SW 1271 (cell line): ENCODE measurements at regions not wholly inside any gene's neighbourhood (a gene's known extent, or its start where the extent isn't known, plus 50 kb on each side); places are given as distances from the start of the nearest gene placed in this dataset.
"Not testable (repeated sequence)": the region's sequence is repeated elsewhere in the genome, so short reads cannot be mapped to it uniquely, and the experiment has no call there.

Experiments used
- DNase-seq, 2 experiments: peaks; one replicate each; lab custom pipeline; 2025; lab: John Stamatoyannopoulos, UW

DNA sequence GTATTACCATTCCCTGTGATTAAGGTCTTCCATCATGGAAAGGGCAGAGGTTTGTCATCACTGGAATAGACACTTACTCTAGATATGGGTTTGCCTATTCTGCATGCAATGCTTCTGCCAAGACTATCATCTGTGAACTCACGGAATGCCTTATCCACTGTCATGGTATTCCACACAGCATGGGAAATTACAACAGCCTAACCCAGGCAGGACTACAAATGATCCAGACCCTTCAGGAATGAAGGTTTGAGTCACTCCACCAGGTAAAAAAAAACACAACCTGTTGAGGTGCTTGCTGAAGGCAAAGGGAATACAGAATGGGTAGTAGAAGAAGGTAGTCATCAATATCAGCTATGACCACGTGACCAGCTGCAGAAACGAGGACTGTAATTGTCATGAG lies 89.0 kb upstream of the RANBP6 start:
- DNase-seq: not testable (repeated sequence)

DNA sequence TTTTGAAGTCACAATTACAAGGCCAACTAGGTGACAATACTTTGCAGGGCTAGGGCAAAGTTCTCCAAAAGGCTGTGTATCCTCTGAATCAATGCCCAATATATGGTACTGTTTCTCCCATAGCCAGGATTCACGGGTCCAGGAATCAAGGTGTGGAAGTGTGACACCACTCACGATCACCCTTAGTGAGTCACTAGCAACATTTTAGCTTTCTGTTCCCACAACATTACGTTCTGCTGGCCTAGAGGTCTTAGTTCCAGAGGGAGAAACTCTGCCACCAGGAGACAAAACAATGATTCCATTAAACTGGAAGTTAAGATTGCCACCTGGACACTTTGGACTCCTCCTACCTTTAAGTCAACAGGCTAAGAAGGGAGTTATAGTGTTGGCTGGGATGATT lies 88.5 kb upstream of the RANBP6 start:
- DNase-seq: not testable (repeated sequence)

DNA sequence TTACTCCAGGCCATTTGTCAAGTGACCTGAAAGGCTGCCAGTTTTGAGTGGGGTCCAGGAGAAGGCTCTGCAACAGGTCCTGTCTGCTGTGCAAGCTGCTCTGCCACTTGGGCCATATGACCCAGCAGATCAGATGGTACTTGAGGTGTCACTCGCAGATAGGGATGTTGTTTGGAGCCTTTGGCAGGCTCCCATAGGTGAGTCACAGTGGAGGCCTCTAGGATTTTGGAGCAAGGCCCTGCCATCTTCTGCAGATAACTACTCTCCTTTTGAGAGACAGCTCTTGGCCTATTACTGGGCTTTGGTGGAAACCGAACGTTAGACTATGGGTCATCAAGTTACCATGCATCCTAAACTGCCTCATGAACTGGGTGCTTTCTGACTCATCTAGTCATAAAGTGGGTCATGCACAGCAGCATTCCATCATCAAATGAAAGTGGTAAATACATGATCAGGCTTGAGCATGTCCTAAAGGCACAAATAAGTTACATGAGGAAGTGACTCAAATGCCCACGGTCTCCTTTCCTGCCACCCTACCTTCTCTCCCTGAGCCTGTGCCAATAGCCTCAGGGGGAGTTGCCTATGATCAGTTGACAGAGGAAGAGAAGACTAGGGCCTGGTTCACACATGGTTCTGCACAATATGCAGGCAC lies 87.0 kb upstream of the RANBP6 start:
- DNase-seq: peak; percentile 6 to 23

DNA sequence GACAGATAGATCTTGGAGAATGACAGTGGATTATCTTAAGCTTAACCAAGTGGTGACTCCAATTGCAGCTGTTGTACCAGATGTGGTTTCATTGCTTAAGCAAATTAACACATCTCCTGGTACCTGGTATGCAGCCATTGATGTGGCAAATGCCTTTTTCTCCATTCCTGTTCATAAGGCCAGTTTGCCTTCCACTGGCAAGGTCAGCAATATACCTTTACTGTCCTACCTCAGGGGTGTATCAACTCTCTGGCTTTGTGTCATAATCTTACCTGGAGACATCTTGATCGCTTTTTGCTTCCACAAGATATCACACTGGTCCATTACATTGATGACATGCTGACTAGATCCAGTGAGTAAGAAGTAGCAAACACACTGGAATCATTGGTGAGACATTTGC lies 86.3 kb upstream of the RANBP6 start:
- not testable (repeated sequence) for DNase-seq

DNA sequence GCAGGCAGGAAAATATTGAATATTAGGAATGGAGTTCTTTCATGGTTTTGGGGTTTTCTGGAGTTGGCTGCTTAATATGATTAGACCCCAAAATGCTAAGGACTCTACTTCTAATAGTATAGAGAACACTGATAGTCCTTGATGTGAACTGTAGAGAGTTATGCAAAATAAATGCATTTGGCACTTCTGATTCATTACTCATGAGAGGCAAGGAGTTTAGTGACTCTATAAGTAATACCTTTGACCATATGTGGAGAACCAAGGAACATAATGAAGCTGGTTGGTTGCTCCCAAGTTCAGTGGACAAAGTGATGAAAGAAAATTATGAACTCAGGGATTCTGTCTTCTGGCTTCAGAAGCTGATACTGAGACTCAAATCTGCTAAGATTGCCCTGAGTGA lies 83.9 kb upstream of the RANBP6 start:
- DNase-seq: not testable (repeated sequence)

DNA sequence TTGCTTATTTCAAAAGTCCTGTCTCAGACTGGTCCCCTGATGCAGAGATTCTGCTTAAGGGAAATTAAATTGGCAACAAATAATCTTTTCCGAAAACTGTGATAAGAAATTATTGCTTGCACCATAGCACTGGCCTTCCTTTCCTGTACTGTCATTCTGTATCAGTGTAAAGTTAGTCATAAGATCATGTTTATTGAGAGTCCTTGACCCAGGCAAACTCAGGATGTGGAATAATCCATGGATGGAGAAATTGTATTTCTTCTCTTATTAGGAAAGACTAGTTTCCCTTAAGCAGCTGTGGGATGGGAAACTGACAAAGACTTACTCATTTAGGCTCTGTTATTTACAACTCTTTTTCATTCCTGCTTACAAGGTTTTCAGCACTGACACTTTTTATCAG lies 83.0 kb upstream of the RANBP6 start:
- no peak for DNase-seq

DNA sequence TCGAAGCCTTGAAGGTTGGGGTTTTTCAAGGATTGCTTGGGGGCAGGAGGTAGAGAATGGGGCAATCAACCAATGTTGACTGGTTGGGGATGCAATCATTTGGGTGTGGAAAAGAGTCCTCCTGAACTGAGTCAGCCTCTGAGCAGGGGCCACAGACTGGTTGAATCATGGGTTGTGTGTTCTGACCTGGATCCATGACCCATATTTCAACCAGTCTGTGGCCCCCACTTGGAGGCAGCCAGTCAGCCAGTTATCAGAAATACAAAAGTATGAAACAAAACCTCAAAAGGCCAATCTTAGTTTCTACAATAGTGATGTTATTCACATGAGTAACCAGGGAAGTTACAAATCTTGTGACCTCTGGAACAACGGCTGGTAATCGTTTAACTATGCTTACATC lies 81.4 kb upstream of the RANBP6 start:
- DNase-seq: no peak

DNA sequence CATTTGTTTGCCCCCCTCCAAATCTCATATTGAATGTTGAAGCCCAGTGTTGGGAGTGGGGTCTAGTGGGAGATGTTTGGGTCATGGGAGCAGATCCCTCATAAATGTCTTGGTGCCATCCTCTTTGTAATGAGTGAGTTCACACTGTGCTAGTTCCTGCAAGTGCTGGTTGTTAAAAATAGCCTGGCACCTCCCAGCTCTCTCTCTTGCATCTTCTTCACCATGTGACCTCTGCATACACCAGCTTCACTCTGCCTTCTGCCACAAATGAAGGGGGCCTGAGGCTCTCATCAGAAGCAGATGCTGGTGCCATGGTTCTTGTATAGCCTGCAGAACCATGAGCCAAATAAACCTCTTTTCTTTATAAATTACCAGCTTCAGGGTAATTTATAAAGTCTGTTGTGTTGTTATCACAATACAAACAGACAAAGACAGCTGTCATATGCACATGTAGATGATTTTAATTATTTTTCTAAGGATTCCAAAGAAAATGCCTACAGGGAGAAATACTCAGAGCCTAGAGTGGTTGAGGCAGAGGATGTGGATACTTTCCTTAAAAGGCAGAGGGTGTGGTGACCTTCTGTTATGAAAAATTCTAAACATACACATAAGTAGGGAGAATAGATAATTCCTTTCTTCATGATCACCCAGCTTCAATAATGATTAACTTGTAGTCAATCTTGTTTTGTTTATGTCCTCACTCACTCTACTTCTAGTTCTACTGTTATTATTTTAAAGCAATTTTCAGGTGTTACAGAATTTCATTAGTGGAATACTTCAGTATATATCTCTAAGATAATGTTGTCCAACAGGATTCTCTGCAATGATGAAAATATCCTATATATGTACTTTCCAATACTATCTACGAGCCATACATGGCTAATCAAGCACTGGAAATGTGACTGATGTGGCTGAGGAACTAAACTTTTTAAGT lies 75.1 kb upstream of the RANBP6 start:
- no peak for DNase-seq

DNA sequence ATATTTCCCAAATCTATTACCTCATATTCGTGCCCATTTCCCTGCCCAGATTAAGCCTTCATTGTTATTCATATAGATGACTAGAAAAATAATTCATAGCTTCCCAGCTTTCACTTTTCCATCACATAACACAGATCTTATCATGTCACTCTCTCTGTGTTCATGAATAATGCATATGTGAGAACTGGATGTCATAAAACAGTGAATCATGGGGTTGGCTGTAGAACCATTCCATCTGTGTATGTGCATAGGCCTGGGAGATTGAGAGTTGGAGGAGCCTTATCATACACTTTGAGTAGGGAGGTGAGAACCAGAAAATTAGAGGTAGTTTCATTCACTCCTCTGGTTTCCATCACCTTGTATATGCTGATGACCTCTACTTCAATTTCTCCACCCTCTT lies 73.9 kb upstream of the RANBP6 start:
- DNase-seq: no peak

DNA sequence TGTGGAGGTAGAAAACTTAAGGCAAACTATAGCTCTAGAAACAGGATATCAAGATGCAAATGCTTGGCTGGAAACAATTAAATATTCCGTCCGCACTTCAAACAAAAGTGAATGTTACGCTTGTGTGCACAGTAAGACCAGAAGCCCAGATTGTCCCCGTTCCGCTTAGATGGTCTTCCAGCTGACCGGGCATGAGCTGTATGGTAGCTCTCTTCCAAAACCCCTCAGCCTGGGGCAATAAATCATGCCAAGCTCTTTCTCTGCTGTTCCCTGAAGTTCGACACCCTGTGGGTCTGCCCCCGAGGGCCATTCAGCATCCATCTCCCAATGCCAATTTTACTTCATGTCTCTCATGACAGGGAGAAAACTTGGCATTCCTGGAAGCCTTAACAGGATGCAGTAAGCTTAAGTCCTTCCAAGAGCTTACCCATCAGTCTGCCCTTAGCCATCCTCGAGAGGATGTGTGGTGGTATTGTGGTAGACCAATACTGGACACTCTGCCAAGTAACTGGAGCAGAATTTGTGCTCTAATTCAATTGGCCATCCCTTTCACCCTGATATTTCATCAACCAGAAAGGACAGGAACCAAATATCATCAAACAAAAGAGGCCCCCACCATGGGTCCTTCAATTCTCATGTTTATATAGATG lies 70.7 kb upstream of the RANBP6 start:
- no peak for DNase-seq

DNA sequence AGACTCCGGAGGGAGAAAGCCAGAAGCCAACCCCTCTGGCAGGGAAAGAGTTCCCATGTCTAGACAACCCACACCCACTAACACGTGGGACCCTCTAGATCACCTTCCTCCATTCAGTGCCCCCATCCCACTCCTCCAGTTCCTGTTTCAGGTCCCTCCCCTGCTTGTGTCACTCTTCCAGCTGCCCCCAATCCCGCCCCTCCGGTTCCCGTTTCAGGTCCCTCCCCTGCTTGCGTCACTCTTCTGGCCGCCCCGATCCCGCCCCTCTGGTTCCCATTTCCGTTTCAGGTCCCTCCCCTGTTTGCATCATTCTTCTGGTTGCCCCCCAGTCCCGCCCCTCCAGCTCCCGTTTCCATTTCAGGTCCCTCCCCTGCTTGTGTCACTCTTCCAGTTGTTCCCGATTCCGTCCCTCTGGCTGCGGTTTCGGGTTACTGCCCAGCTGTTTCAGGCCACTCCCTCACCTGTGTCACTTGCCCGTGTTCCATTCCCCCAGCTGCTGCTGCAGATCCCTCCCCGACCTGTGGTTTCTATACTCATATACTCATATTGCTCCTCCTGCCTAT lies 64.8 kb upstream of the RANBP6 start:
- no peak for DNase-seq

DNA sequence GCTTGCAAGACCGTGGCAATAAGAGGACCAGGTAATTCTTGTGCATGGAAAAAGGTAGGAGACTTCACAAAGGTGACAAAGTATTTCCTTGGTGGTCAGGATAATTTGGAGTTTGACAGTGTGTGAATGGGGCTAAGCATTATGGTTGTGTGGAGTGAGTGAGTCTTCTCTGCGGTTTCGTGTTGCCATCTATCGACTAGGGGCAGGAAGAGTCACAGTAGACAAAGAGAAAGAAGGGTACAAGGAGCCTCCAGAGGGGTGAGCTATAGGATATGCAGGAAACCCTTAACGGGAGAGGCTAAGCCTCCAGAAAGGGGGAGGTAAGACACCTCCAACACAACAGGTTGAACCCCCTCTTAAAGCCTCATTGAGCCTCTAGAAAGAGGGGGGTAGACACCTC lies 64.0 kb upstream of the RANBP6 start:
- no peak for DNase-seq

DNA sequence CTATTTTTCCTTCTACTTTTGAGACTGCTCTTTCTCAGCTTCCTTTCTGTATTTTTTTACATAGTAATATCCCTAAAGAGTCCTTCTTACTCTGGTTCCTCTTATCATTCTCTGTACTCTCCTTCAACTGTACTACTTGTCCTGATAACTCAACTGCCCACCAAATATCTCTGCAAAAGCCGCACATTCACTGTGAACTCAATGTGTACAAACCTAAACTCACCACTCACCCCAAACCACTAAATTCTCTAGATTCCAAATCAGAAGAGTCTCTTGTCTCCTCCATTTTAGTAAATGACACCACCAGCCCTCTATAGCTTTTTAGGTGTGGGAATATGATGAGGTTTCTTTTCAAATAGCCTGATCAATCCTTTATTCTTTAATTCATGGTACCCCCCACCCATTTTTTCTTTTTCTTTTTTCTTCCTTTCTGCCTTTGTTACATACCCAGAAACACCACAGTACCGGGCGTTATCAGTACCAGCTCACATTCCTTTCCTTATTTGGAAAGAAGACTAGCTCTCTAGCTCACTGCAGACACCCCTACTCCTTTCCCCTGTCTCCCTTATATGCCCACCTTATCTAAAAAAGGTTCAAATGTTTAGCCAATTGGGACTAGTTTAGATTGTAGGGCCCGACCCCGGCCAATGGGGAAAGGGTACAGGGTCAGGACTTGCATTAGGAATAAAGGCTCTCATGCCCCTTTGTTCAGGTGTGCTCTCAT lies 63.1 kb upstream of the RANBP6 start:
- no peak for DNase-seq

DNA sequence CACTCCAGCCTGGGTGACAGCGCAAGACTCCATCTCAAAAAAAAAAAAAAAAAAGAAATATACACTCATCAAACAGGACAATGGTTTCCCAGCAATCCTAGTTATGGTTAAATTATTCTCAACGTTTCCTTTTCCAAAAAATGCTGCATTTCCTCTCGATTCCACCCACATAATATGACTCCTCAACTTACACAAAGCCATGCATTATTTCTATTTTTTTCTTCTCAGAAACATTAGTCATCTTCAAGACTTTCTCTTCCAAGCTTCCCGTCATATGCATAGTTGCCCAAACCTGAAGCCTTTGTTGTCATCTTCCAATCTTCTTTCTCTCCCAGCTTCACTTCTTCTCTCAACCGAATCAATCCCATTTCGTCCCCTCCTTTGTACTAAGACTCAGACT lies 61.4 kb upstream of the RANBP6 start:
- DNase-seq: no peak

DNA sequence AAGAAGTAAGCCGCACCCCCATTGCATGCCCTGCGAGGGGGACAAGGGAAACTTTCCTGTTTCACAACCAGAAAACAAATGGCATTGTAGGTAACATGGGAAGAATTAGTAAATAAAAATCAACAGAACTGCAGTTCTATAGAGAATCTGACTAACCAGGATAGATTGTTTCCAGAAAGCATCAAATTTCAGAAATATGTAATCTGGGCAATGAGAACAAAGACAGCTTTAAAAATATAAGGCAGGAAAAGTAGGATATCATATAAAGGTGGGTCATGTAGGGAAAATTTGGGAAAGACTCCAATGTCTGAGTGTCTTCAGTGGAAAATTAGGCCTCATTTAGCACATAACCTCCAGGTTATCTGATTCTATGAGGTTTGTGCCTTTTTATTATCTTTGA lies 58.3 kb upstream of the RANBP6 start:
- no peak for DNase-seq

DNA sequence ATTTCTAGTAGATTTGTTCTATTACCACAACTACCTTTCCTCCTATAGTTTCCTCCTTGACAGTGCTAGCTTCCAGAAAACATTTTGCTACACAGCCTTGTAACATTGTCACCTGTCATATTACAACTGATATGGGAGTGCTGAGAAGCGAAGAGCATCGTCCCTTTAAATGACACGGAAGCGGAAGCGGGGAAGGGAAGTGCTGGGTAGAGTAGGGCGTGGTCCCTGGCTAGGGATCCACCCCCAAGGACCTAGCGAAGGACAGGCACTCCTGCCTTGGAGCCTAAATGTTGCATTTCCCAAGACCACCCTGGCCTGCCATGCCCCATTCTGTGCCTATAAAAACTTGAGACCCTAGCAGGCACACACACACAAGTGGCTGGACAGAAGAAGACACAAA lies 57.4 kb upstream of the RANBP6 start:
- DNase-seq: no peak

DNA sequence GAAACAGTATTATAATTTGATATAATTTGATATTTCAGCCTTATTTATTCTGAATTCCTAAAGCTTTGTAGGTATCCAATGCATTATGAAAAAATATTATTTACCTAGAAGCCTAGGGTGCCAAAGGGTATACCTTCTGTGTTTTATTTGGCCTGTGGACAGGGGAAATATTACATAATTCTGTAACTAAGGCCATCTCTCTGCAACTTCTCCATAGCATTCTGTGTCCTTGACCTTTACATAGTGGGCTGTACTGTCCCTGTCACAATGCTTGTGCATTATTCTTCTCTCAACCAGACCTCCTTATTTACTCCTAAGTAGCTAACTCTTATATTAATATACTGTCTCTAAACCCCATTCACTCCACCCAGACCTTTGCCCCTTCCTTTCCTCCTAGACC lies 57.0 kb upstream of the RANBP6 start:
- no peak for DNase-seq

DNA sequence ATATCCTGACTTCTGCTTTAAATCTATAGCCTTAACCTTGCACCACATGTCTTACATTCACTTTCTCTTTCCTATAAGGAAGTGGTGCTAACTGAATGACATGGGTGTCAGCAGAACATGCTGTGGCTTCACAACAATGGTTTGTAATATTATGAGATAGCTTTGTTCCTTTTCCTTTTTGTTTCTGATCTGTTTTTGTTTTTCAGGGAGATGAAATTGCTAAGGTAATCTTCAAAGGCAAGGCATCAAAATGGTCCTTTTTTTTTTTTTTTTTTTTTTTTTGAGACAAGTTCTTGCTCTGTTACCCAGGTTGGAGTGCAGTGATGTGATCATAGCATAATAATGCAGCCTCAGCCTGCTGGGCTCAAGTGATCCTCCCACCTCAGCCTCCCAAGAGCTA lies 53.6 kb upstream of the RANBP6 start:
- no peak for DNase-seq

DNA sequence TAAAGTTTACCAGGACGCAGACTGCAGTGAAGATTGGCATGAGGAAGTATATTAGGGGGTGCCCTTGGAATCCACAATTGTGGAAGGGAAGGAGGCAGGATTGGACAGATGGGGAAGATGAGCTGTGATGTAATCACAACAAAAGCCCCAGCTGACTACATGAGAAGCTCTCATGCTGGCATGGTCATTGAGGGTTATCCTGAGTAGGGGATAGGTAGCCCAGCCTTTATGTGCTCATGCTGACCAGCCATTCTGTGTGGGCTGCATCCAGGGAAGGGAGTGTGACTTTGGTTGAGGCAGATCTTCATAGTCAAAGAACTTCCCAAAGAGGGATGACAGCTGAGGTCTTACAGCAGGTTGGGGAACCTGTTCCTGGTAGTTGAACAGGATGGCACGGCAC lies 52.0 kb upstream of the RANBP6 start:
- no peak for DNase-seq
